Fibroblast of lung (primary cell): ENCODE measurements at regions not wholly inside any gene's neighbourhood (a gene's known extent, or its start where the extent isn't known, plus 50 kb on each side); places are given as distances from the start of the nearest gene placed in this dataset.
"Not testable (repeated sequence)": the region's sequence is repeated elsewhere in the genome, so short reads cannot be mapped to it uniquely, and the experiment has no call there.

Experiments
- CTCF ChIP-seq, 2 donors: IDR thresholded peaks in 1 of 2; conservative IDR thresholded peaks in 1 of 2; 1 replicate in 1 of 2; 2 replicates in 1 of 2; pipeline ENCODE4 v1.5.1; 2011 to 2012; ENCODE audit warnings: low read length in 2 of 2, control low read depth in 1 of 2, inconsistent platforms in 1 of 2, low read depth in 1 of 2, mild to moderate bottlenecking in 1 of 2
- EZH2 ChIP-seq: IDR thresholded peaks from 2 replicates; pipeline ENCODE4 v1.5.1; 2012; ENCODE audit warnings: low read length, control low read depth, mild to moderate bottlenecking; ENCODE audit errors: missing control alignments

GRCh38 chr9:66701411-66702377 is 198.8 kb upstream of the ZNF658 start:
- TF ChIP-seq CTCF (conservative IDR thresholded peaks at IDR 0.05 in 1 of 2, IDR thresholded peaks at IDR 0.05 in 1 of 2; ENCODE audit: low read depth in 1 of 2, low read length in 2 of 2); EZH2: not testable (repeated sequence)
